Adrenal gland (tissue), 5 donors: ENCODE measurements at regions not wholly inside any gene's neighbourhood (a gene's known extent, or its start where the extent isn't known, plus 50 kb on each side); places are given as distances from the start of the nearest gene placed in this dataset.

ENCODE experiments used
- CTCF ChIP-seq, 6 experiments: fragments of 450-650 bp in 4 of 6; fragments of 200-600 bp in 2 of 6; sonication (generic) in 1 of 6; IDR thresholded peaks; 1 replicate in 5 of 6; 2 replicates in 1 of 6; pipeline versions ENCODE4 v1.5.1 to v1.8.0; 2016 to 2021; ENCODE audit warnings: antibody characterized with exemption in 6 of 6, mild to moderate bottlenecking in 2 of 6, moderate library complexity in 1 of 6
- POLR2A ChIP-seq, 2 donors: fragments of 450-650 bp; IDR thresholded peaks; one replicate each; pipeline ENCODE4 v1.6.1; 2017; ENCODE audit warnings: antibody characterized with exemption in 2 of 2, mild to moderate bottlenecking in 2 of 2, moderate library complexity in 1 of 2
- donor health status: DM: no; HTN: no; CAD: no.

GRCh38 chr7:82528577-82529310 is 85.2 kb upstream of the CACNA2D1 start:
- TF ChIP-seq CTCF (IDR thresholded peaks at IDR 0.05) = no peak
- TF ChIP-seq POLR2A (IDR thresholded peaks at IDR 0.05) = no peak
